K562 (cell line): ENCODE measurements at regions not wholly inside any gene's neighbourhood (a gene's known extent, or its start where the extent isn't known, plus 50 kb on each side); places are given as distances from the start of the nearest gene placed in this dataset.

Experiments
- ATAC-seq: fragments of 200-7000 bp; cut with Tn5 transposase; 3 replicates; pipeline ENCODE4 v1.9.1; 2020; ENCODE audit warnings: moderate library complexity
- BruUV-seq: library from RNA; stranded (reverse); fragments of 400-500 nt; replicated peaks from 2 replicates; lab custom pipeline; 2021; lab: Mats Ljungman, UMichigan
- CTCF ChIA-PET: fragments of 300-600 bp; formaldehyde crosslinking; extraction: SDS; loops from one replicate; lab custom pipeline; 2021; ENCODE audit warnings: low intra/inter-chr PET ratio; lab: Yijun Ruan, JAX
- POLR2A ChIA-PET: fragments of 300-600, 350-650 bp; sonication (Branson Sonifier 250); formaldehyde crosslinking; extraction: SDS; loops from one replicate; lab custom pipeline; 2021; ENCODE audit warnings: antibody characterized with exemption, inconsistent platforms; lab: Yijun Ruan, JAX
- DNase-seq, 4 experiments: peaks; one replicate each; pipeline versions ENCODE4 v3.0.0 to v3.0.0-alpha.2; 2011 to 2018; ENCODE audit warnings: low spot score in 3 of 4, mixed read lengths in 3 of 4; ENCODE audit errors: extremely low read depth in 1 of 4
- FAIRE-seq: peaks from 2 replicates; lab custom pipeline; 2011; peaks lifted over from hg19 to GRCh38; lab: Jason Lieb, UNC
- H2AFZ ChIP-seq: 2 replicates; pipeline ENCODE4 v1.6.0; 2011; ENCODE audit warnings: low read depth, low read length, control low read depth, inconsistent platforms
- H3K27ac ChIP-seq: fragments of 200-600 bp; 3 replicates; pipeline ENCODE4 v1.8.0; 2011; ENCODE audit warnings: low read depth, mild to moderate bottlenecking, control low read depth, inconsistent platforms, low read length, moderate library complexity, mixed read lengths; ENCODE audit errors: extremely low read depth
- H3K27me3 ChIP-seq, 2 experiments: fragments of 300-600 bp in 1 of 2; 2 replicates in 1 of 2; 3 replicates in 1 of 2; pipeline versions ENCODE4 v1.6.0 to v1.8.0; 2011; ENCODE audit warnings: inconsistent platforms in 2 of 2, low read length in 2 of 2, mild to moderate bottlenecking in 1 of 2, mixed read lengths in 1 of 2, moderate library complexity in 1 of 2; ENCODE audit not compliant: control insufficient read depth in 2 of 2, insufficient read depth in 2 of 2
- H3K36me3 ChIP-seq: fragments of 300-600 bp; 3 replicates; pipeline ENCODE4 v1.8.0; 2011; ENCODE audit warnings: mild to moderate bottlenecking, low read length, inconsistent platforms; ENCODE audit not compliant: control insufficient read depth, insufficient read depth
- H3K4me1 ChIP-seq, 2 experiments: fragments of 200-600 bp in 1 of 2; replicated peaks in 1 of 2; 2 replicates in 1 of 2; 3 replicates in 1 of 2; pipeline versions ENCODE4 v1.5.1 to v1.8.0; 2011; ENCODE audit warnings: inconsistent platforms in 2 of 2, low read length in 2 of 2, mild to moderate bottlenecking in 1 of 2, mixed read lengths in 1 of 2, moderate library complexity in 1 of 2; ENCODE audit not compliant: control insufficient read depth in 2 of 2, insufficient read depth in 2 of 2
- H3K4me2 ChIP-seq: 2 replicates; pipeline ENCODE4 v1.6.1; 2011; ENCODE audit warnings: low read length, control low read depth, inconsistent platforms, mixed read lengths; ENCODE audit not compliant: insufficient read depth
- H3K4me3 ChIP-seq: fragments of 200-600 bp; sonication (generic), shearing (Covaris generic); 2 replicates; pipeline ENCODE4 v1.5.1; 2016; ENCODE audit warnings: control low read depth, inconsistent platforms
- H3K79me2 ChIP-seq: fragments of 200-600 bp; 3 replicates; pipeline ENCODE4 v1.8.0; 2011; ENCODE audit warnings: low read length, inconsistent platforms; ENCODE audit not compliant: control insufficient read depth, insufficient read depth
- H3K9ac ChIP-seq, 2 experiments: 2 replicates each; pipeline versions ENCODE4 v1.6.0 to v1.6.1; 2011; ENCODE audit warnings: low read depth in 2 of 2, low read length in 2 of 2, control low read depth in 1 of 2, inconsistent platforms in 1 of 2, mild to moderate bottlenecking in 1 of 2, mixed read lengths in 1 of 2; ENCODE audit not compliant: insufficient read depth in 1 of 2
- H3K9me1 ChIP-seq: one replicate; pipeline ENCODE4 v1.6.0; 2011; ENCODE audit warnings: inconsistent platforms, mild to moderate bottlenecking, low read length, moderate library complexity; ENCODE audit not compliant: control insufficient read depth, insufficient read depth
- H3K9me3 ChIP-seq: replicated peaks from 2 replicates; pipeline ENCODE4 v1.5.1; 2011; ENCODE audit warnings: low read depth, low read length, inconsistent platforms; ENCODE audit not compliant: control insufficient read depth, insufficient read depth
- H4K20me1 ChIP-seq: replicated peaks from 2 replicates; pipeline ENCODE4 v1.6.1; 2011; ENCODE audit warnings: low read length, inconsistent platforms, mixed read lengths; ENCODE audit not compliant: control insufficient read depth, insufficient read depth
- CBFA2T3 ChIP-seq: fragments of 450-650 bp; IDR thresholded peaks from 2 replicates; pipeline ENCODE4 v1.6.1; 2017
- E2F5 ChIP-seq: sonication (generic); formaldehyde crosslinking; IDR thresholded peaks from 2 replicates; pipeline ENCODE4 v1.8.0; 2022; ENCODE audit warnings: mild to moderate bottlenecking, missing genetic modification reagents
- FOSL1 ChIP-seq: fragments of 200-800 bp; sonication (Bioruptor generic); conservative IDR thresholded peaks from 2 replicates; pipeline ENCODE4 v1.6.1; 2016; ENCODE audit warnings: missing genetic modification characterization, missing compliant biosample characterization
- HDAC8 ChIP-seq: fragments of 450-650 bp; IDR thresholded peaks from 2 replicates; pipeline ENCODE4 v1.6.1; 2016; ENCODE audit warnings: mild to moderate bottlenecking, missing genetic modification characterization, moderate library complexity, missing compliant biosample characterization
- HNRNPK ChIP-seq: fragments of 200-400 bp; formaldehyde crosslinking; IDR thresholded peaks from one replicate; pipeline ENCODE4 v1.6.1; 2018; ENCODE audit warnings: mild to moderate bottlenecking, low read depth, low read length; ENCODE audit not compliant: poor library complexity, severe bottlenecking
- IFI16 ChIP-seq: fragments of 250-450 bp; sonication (Bioruptor Pico); IDR thresholded peaks from 2 replicates; pipeline ENCODE4 v2.1.2; 2022; ENCODE audit warnings: mild to moderate bottlenecking, inconsistent platforms
- MTF1 ChIP-seq: fragments of 250-450 bp; sonication (Bioruptor Pico); IDR thresholded peaks from 2 replicates; pipeline ENCODE4 v1.9.0; 2021; ENCODE audit warnings: moderate library complexity, mild to moderate bottlenecking, inconsistent platforms, borderline replicate concordance
- NR2C2 ChIP-seq, 2 experiments: fragments of 200-800 bp in 1 of 2; sonication (Bioruptor generic) in 1 of 2; sonication (generic) in 1 of 2; formaldehyde crosslinking in 1 of 2; IDR thresholded peaks; 2 replicates each; pipeline versions ENCODE4 v1.6.1 to v1.8.0; 2016 to 2022; ENCODE audit warnings: mild to moderate bottlenecking in 1 of 2, missing compliant biosample characterization in 1 of 2, missing genetic modification characterization in 1 of 2, missing genetic modification reagents in 1 of 2
- RCOR1 ChIP-seq, 2 experiments: IDR thresholded peaks; 2 replicates each; pipeline ENCODE4 v1.6.1; 2012; ENCODE audit warnings: low read depth in 2 of 2, low read length in 2 of 2, borderline replicate concordance in 1 of 2, improper control_type of control experiment in 1 of 2
- SIX5 ChIP-seq, 2 experiments: IDR thresholded peaks; 2 replicates each; pipeline ENCODE4 v1.6.1; 2011; ENCODE audit warnings: low read length in 2 of 2, borderline replicate concordance in 1 of 2, low read depth in 1 of 2, mild to moderate bottlenecking in 1 of 2, moderate library complexity in 1 of 2; ENCODE audit not compliant: insufficient read depth in 1 of 2
- U2AF2 ChIP-seq: fragments of 200-400 bp; formaldehyde crosslinking; optimal IDR thresholded peaks from 2 replicates; pipeline ENCODE3; 2017; ENCODE audit warnings: low read depth, mild to moderate bottlenecking, low read length
- ZNF165 ChIP-seq: fragments of 250-450 bp; sonication (Bioruptor Pico); IDR thresholded peaks from 2 replicates; pipeline ENCODE4 v1.4.0; 2020; ENCODE audit warnings: borderline replicate concordance
- ZNF316 ChIP-seq: fragments of 450-650 bp; IDR thresholded peaks from 2 replicates; pipeline ENCODE4 v1.6.1; 2016
- in situ Hi-C: fragments of 300-500 bp; cut with MboI; formaldehyde crosslinking; loops from 4 replicates; pipeline ENCODE4 v1.15.0; 2018; ENCODE audit warnings: inconsistent platforms, mixed read lengths
- intact Hi-C: fragments of 100-400 bp; cut with micrococcal nuclease; formaldehyde crosslinking; loops from 2 replicates; pipeline ENCODE4 v1.14.2; 2022
- TF ChIP-seq, protein P1 (sequence below): fragments of 450-650 bp; IDR thresholded peaks from 2 replicates; pipeline ENCODE4 v1.6.1; 2016; ENCODE audit warnings: antibody characterized with exemption

GRCh38 chr7:113304104-113304503, 185.8 kb upstream of the SMIM30 start:
- H3K9me1 ChIP-seq, result no peaks in the 10 kb centered on the region
- H3K36me3 ChIP-seq, result no peaks in the 10 kb centered on the region
- TF ChIP-seq E2F5 (CRISPR knock-in tag) (no peak), HDAC8 (tag) (no peak), RCOR1 (IDR thresholded peaks at IDR 0.05; ENCODE audit: borderline replicate concordance in 1 of 2, low read depth in 2 of 2, low read length in 2 of 2) (no peak), ZNF165 (CRISPR knock-in tag) (no peak), U2AF2 (no peak), IFI16 (CRISPR knock-in tag) (no peak), NR2C2 (CRISPR knock-in tag; IDR thresholded peaks at IDR 0.05) (no peak), NR2C2 (tag; IDR thresholded peaks at IDR 0.05) (no peak), MTF1 (CRISPR knock-in tag) (no peak), HNRNPK (no peak), CBFA2T3 (no peak), ZNF316 (no peak), FOSL1 (tag) (no peak), SIX5 (IDR thresholded peaks at IDR 0.05; ENCODE audit: borderline replicate concordance in 1 of 2, insufficient read depth in 1 of 2, low read depth in 1 of 2, low read length in 2 of 2) (no peak)
- TF ChIP-seq, protein P1, sequence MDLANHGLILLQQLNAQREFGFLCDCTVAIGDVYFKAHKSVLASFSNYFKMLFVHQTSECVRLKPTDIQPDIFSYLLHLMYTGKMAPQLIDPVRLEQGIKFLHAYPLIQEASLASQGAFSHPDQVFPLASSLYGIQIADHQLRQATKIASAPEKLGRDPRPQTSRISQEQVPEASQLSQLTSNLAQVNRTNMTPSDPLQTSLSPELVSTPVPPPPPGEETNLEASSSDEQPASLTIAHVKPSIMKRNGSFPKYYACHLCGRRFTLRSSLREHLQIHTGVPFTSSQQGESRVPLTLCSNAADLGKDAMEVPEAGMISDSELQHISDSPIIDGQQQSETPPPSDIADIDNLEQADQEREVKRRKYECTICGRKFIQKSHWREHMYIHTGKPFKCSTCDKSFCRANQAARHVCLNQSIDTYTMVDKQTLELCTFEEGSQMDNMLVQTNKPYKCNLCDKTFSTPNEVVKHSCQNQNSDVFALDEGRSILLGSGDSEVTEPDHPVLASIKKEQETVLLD, result no peak
- in situ Hi-C loops, result no loop called here
- H3K9me3 ChIP-seq, result no peaks in the 10 kb centered on the region
- ATAC-seq (no peak), DNase-seq (no peak), FAIRE-seq (no peak)
- ChIA-PET CTCF (no interaction called here), POLR2A (no interaction called here)
- intact Hi-C loops, result no loop called here
- BruUV-seq, result no TSS peak
- no peak overlapping the region for H3K4me2 ChIP-seq
- H2AFZ ChIP-seq, result no peak overlapping the region
- no peak overlapping the region for H3K9ac ChIP-seq
- H3K27ac ChIP-seq, result no peak overlapping the region
- H4K20me1 ChIP-seq, result no peaks in the 10 kb centered on the region
- no peaks in the 10 kb centered on the region; a peak in 1 of 5 replicates for H3K4me1 ChIP-seq
- H3K4me3 ChIP-seq, result no peak overlapping the region
- H3K79me2 ChIP-seq, result no peaks in the 10 kb centered on the region
- no peaks in the 10 kb centered on the region for H3K27me3 ChIP-seq
